Panc1 (cell line): ENCODE measurements at regions not wholly inside any gene's neighbourhood (a gene's known extent, or its start where the extent isn't known, plus 50 kb on each side); places are given as distances from the start of the nearest gene placed in this dataset.

Experiments used
- TF ChIP-seq, protein P1 (sequence below): fragments of 450-650 bp; IDR thresholded peaks from 2 replicates; pipeline ENCODE4 v1.5.1; 2017; ENCODE audit warnings: mild to moderate bottlenecking
- TF ChIP-seq, protein P2 (sequence below), 2 experiments: IDR thresholded peaks; 2 replicates each; pipeline ENCODE4 v1.6.1; 2011 to 2012; ENCODE audit warnings: low read depth in 2 of 2, control low read depth in 1 of 2, low read length in 1 of 2, mild to moderate bottlenecking in 1 of 2, moderate library complexity in 1 of 2; ENCODE audit not compliant: insufficient read depth in 1 of 2

DNA sequence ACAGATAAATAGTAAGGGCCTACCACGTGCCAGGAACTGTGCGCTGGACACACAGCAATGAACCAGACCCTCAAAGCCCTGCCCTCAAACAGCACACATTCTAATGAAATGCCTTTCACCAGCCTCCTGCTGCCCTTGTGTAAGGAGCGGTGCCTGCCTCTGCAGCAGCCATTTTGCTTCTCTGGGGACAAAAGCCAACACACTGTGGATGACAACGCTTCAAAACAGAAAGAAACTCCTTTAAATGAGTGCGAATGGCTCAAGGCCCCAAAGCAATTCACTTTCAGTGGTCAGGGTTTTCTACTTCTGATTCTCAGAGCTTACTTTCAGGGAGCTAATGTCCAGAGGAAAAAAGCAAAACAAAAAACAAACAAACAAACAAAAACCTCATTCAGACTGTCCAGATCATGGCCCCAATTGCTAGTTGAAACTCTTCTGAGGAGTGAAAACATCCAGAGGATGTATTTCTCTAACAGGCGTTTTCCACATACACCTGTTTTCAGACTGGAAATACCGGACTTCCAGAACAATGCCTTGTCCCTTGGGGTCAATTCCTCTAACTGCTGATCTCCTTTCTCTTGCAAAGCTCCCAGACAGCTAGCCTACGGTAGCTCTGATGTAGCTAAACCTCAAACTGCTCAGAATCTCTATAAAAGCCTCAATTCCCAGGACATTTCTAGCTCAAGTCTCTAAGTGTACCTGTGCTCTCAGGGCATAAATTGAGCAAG is 323.3 kb upstream of the ZNF521 start:
- TF ChIP-seq, protein P1, sequence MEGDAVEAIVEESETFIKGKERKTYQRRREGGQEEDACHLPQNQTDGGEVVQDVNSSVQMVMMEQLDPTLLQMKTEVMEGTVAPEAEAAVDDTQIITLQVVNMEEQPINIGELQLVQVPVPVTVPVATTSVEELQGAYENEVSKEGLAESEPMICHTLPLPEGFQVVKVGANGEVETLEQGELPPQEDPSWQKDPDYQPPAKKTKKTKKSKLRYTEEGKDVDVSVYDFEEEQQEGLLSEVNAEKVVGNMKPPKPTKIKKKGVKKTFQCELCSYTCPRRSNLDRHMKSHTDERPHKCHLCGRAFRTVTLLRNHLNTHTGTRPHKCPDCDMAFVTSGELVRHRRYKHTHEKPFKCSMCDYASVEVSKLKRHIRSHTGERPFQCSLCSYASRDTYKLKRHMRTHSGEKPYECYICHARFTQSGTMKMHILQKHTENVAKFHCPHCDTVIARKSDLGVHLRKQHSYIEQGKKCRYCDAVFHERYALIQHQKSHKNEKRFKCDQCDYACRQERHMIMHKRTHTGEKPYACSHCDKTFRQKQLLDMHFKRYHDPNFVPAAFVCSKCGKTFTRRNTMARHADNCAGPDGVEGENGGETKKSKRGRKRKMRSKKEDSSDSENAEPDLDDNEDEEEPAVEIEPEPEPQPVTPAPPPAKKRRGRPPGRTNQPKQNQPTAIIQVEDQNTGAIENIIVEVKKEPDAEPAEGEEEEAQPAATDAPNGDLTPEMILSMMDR = no peak
- TF ChIP-seq, protein P2, sequence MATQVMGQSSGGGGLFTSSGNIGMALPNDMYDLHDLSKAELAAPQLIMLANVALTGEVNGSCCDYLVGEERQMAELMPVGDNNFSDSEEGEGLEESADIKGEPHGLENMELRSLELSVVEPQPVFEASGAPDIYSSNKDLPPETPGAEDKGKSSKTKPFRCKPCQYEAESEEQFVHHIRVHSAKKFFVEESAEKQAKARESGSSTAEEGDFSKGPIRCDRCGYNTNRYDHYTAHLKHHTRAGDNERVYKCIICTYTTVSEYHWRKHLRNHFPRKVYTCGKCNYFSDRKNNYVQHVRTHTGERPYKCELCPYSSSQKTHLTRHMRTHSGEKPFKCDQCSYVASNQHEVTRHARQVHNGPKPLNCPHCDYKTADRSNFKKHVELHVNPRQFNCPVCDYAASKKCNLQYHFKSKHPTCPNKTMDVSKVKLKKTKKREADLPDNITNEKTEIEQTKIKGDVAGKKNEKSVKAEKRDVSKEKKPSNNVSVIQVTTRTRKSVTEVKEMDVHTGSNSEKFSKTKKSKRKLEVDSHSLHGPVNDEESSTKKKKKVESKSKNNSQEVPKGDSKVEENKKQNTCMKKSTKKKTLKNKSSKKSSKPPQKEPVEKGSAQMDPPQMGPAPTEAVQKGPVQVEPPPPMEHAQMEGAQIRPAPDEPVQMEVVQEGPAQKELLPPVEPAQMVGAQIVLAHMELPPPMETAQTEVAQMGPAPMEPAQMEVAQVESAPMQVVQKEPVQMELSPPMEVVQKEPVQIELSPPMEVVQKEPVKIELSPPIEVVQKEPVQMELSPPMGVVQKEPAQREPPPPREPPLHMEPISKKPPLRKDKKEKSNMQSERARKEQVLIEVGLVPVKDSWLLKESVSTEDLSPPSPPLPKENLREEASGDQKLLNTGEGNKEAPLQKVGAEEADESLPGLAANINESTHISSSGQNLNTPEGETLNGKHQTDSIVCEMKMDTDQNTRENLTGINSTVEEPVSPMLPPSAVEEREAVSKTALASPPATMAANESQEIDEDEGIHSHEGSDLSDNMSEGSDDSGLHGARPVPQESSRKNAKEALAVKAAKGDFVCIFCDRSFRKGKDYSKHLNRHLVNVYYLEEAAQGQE (IDR thresholded peaks at IDR 0.05; ENCODE audit: insufficient read depth in 1 of 2, low read depth in 2 of 2, low read length in 1 of 2) = no peak
